Right ventricle myocardium inferior (tissue), 1 donor: ENCODE measurements at regions not wholly inside any gene's neighbourhood (a gene's known extent, or its start where the extent isn't known, plus 50 kb on each side); places are given as distances from the start of the nearest gene placed in this dataset.

Source experiments
- ATAC-seq: fragments of 200-7000 bp; cut with Tn5 transposase; one replicate; pipeline ENCODE4 v1.9.1; 2020; ENCODE audit warnings: mild to moderate bottlenecking, moderate library complexity
- DNase-seq: peaks from one replicate; pipeline ENCODE4 v3.0.0; 2021; ENCODE audit errors: missing footprints
- intact Hi-C: fragments of 100-400 bp; cut with DNase I; formaldehyde crosslinking; loops from one replicate; pipeline ENCODE4 v1.11.0; 2022
- donor health status: DM: no; HTN: yes; CAD: no; lungs with severe emphysema.

DNA sequence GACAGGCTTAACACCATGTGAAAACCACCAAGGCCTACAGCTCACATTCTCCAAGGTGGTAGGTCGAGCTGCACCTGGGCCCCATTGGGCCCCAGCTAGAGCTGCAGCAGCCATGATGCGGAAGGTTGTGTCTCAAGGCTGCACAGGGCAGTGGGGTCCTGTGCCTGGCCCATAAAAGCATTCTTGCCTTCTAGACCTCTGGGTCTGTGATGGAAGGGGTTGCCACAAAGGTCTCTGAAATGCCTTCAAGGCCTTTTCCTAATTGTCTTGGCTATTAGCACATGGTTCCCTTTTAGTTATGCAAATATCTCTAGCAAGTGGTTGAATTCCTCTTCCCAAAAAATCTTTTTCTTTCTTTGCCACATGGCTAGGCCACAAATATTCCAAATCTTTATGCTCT, 52.5 kb upstream of the C11orf58 start:
- ATAC-seq, result no peak
- intact Hi-C loops, result no loop called here

GRCh38 chr11:16678466-16679116, 59.9 kb upstream of the C11orf58 start:
- intact Hi-C loops, result no loop called here
- ATAC-seq (no peak), DNase-seq (no peak)

More for the DNA sequence above, 52.5 kb upstream of the C11orf58 start:
- no peak for DNase-seq

- DNase-seq, result no peak
- no peak for ATAC-seq
- intact Hi-C loops, result no loop called here
These were observed 68.5 kb upstream of the C11orf58 start for GRCh38 chr11:16669799-16670415.

- no peak for ATAC-seq
- intact Hi-C loops, result no loop called here
These were observed 105.9 kb upstream of the C11orf58 start for GRCh38 chr11:16632295-16633200.

GRCh38 chr11:16630651-16631050, 107.8 kb upstream of the C11orf58 start:
- DNase-seq, result no peak
- intact Hi-C loops, result no loop called here
- ATAC-seq, result no peak

More at GRCh38 chr11:16632295-16633200, 105.9 kb upstream of the C11orf58 start:
- no peak for DNase-seq

DNA sequence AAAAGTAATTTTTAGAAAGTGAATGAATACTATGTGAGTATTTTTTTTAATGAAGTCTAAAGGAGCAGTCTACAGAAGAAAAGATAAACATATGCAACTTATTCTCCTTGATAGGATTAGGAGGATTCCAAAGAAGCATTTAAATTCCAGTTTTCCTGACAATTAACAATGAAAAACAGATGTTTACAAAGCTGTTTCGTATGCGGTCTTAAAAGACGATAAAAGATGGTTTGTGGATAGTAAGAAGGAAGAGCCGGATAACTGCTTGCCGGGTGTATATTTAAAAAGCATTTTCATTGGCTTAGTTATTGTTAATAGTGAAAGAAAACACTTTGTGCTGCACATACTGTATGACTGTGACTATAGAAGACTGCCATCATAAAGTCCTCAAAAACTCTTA, 120.0 kb upstream of the C11orf58 start:
- DNase-seq (no peak), ATAC-seq (no peak)
- intact Hi-C loops, result no loop called here

- no peak for ATAC-seq
- no peak for DNase-seq
- intact Hi-C loops, result no loop called here
These were observed 123.0 kb upstream of the C11orf58 start for GRCh38 chr11:16615480-16615879.

GRCh38 chr11:16613512-16614381, 124.7 kb upstream of the C11orf58 start:
- intact Hi-C loops, result loop anchor here (5.0 kb wide), 4 partner anchors 711 to 1286 kb away; no protein-coding TSS in a partner anchor
- DNase-seq, result peak; percentile 91
- ATAC-seq, result peak; percentile 97

- ATAC-seq (peak; percentile 40), DNase-seq (no peak)
- intact Hi-C loops, result loop anchor here (5.0 kb wide), 4 partner anchors 711 to 1286 kb away; no protein-coding TSS in a partner anchor
These were observed 125.3 kb upstream of the C11orf58 start for GRCh38 chr11:16613262-16613511.

- ATAC-seq, result peak; percentile 23
- intact Hi-C loops, result loop anchor here (5.0 kb wide), 4 partner anchors 710 to 1285 kb away; no protein-coding TSS in a partner anchor
- DNase-seq, result no peak
These were observed 125.7 kb upstream of the C11orf58 start for GRCh38 chr11:16612566-16613261.

DNA sequence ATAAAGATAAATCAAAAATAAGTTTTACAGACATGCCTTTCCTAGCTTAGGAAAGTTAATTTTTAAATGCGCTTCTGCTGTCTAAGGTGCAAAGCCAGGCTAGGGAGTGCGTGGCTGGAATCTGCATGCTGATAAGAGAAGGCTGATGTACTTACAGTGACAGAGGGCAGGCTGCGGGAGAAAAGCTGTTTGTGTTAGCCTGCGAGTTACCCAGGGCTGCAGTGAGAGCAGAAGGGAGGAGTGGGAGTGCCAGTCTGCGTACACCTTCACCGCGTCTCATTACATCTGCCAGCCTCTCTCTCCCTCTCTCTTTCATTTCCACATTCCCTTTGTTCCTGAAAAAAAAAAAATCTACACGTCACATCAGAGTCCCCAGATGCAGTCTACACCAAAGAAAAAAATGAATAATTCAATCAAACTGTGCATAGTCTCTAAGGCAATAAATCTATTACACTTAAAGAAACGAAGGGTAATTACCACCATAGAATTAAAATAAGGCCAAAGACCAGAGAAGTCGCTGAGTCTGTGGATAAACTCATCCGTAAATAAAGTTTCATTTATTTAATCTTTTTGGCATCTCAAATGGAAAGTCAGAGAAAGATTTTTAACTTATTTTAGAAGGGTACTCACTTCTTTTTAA, 126.4 kb upstream of the C11orf58 start:
- no peak for ATAC-seq
- DNase-seq, result no peak
- intact Hi-C loops, result loop anchor here (5.0 kb wide), 4 partner anchors 710 to 1285 kb away; no protein-coding TSS in a partner anchor

DNA sequence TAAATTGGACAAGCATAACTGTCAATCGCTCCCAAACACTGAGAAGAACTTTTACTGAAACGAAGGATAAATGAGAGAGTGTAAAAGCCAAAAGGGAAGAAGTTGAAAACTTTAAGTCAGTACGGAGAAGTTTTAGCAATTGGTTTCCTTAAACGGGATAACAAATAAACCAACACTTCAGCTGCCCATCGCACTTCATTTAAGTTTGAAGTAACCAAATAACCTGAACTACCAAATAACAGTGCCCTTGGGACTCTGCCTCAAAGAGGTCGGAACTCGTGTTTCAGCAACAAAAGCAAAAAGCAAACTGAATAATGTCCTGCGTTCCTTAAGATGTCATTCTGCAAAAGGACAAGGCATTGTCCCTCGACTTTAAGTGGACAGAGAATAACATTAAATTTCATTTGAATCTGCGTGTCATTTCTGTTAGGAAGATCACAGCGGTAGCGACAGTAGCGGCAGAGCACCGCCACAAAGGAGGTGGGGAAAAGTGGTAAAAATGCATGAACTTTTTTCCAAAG, 127.0 kb upstream of the C11orf58 start:
- ATAC-seq, result no peak
- DNase-seq, result no peak
- intact Hi-C loops, result loop anchor here (5.0 kb wide), 4 partner anchors 709 to 1284 kb away; no protein-coding TSS in a partner anchor

GRCh38 chr11:16610738-16611388, 127.6 kb upstream of the C11orf58 start:
- intact Hi-C loops, result loop anchor here (5.0 kb wide), 4 partner anchors 709 to 1284 kb away; no protein-coding TSS in a partner anchor
- no peak for DNase-seq
- no peak for ATAC-seq

DNA sequence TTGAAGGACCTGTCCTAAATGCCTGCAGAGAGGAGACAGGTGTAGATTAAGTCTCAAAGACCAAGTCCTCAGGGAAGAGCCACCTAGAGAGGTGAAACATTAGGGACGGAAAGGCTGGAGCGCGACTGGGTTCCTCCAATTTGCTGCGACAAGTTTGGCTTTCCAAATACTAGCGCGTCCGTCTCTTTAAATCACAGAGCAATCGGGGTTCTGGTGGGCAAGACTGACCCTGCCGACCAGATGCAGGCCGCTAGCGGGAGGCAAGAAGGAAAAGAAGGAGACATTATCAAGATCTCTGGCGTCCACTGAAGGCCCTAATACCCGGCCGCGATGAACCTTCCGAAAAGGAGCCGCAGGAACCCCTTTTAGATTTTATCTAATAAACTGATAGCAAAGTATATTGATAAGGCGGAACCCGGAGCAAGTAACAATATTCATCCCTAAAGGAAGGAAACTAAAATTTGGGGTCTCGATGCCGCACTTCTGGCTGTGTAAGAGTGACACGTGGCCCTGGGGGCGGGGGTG, 128.2 kb upstream of the C11orf58 start:
- no peak for ATAC-seq
- intact Hi-C loops, result loop anchor here (5.0 kb wide), 4 partner anchors 708 to 1283 kb away; no protein-coding TSS in a partner anchor

DNA sequence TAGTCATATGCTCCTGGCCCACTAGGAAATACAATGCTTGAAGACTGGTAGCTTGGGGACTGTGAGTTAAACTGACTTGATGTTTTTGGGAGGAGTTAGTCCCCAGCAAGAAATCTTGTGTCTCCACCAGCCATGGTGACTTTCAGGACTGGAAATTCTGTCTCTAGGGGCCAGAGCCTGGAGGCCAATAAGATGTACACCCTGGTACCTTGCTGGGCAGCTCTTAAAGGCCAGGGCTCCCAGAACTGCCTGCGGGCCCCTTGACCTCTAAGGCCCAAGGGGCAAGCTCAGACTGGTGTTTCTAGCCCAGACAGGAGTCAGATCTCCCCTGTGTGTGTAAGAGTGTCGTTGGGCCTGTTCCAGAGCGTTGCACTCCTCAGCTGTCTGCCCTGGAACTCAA, 128.7 kb upstream of the C11orf58 start:
- no peak for DNase-seq
- no peak for ATAC-seq
- intact Hi-C loops, result loop anchor here (5.0 to 10.0 kb wide), 8 partner anchors 255 to 1282 kb away; partner anchors contain the start of gene SOX6

More for the DNA sequence above, 128.2 kb upstream of the C11orf58 start:
- DNase-seq, result peak; percentile 55
